Psoas muscle (tissue), 7 donors: ENCODE measurements at regions not wholly inside any gene's neighbourhood (a gene's known extent, or its start where the extent isn't known, plus 50 kb on each side); places are given as distances from the start of the nearest gene placed in this dataset.
A peak's percentile ranks its signal among the peaks of the same experiment; 100 is the strongest.

ENCODE experiments used
- ATAC-seq, 4 donors: fragments of 200-7000 bp; cut with Tn5 transposase; one replicate each; pipeline ENCODE4 v1.9.1; 2020; ENCODE audit warnings: moderate library complexity in 3 of 4, mild to moderate bottlenecking in 2 of 4
- DNase-seq, 2 donors: peaks; one replicate each; pipeline ENCODE4 v3.0.0-alpha.2; 2020
- H3K27ac ChIP-seq: fragments of 200-600 bp; one replicate; pipeline ENCODE4 v1.8.0; 2022
- H3K27me3 ChIP-seq, 3 donors: fragments of 200-600 bp in 1 of 3; one replicate each; pipeline versions ENCODE4 v1.6.1 to v1.8.0; 2013 to 2022; ENCODE audit warnings: low read length in 2 of 3, mild to moderate bottlenecking in 2 of 3, moderate library complexity in 1 of 3; ENCODE audit not compliant: insufficient read depth in 3 of 3
- H3K36me3 ChIP-seq, 2 donors: fragments of 200-600 bp in 1 of 2; one replicate each; pipeline versions ENCODE4 v1.6.1 to v1.8.0; 2013 to 2022; ENCODE audit warnings: low read depth in 1 of 2, mild to moderate bottlenecking in 1 of 2, moderate library complexity in 1 of 2; ENCODE audit not compliant: insufficient read depth in 1 of 2
- H3K4me1 ChIP-seq: fragments of 200-600 bp; one replicate; pipeline ENCODE4 v1.8.0; 2022
- H3K4me3 ChIP-seq: fragments of 200-600 bp; one replicate; pipeline ENCODE4 v1.8.0; 2022; ENCODE audit warnings: mild to moderate bottlenecking
- H3K9me3 ChIP-seq: fragments of 200-600 bp; one replicate; pipeline ENCODE4 v1.8.0; 2022
- CTCF ChIP-seq: fragments of 200-600 bp; IDR thresholded peaks from one replicate; pipeline ENCODE4 v1.8.0; 2022; ENCODE audit warnings: antibody characterized with exemption
- WGBS, 3 donors: extraction: QIAGEN DNeasy Blood & Tissue Kit; methylation state at CpG; one replicate each; pipeline versions ENCODE4 v1.1.6 to v1.1.7; 2013; 5-methylcytosine and 5-hydroxymethylcytosine counted together
- intact Hi-C, 2 donors: fragments of 100-400 bp; cut with DNase I; formaldehyde crosslinking; loops; one replicate each; pipeline versions ENCODE4 v1.11.0 to v1.14.2; 2022
- donor health status: healthy with polysubstance abuse.
- donor health status: DM: no; HTN: no; CAD: no; lungs with moderate emphysema.
- donor health status: Bipolar disorder and iron deficiency.
- donor health status: healthy.
- donor health status: DM: yes; HTN: yes; CAD: no.
- donor health status: DM: no; HTN: no; CAD: no.
- donor health status: DM: yes; HTN: yes; CAD: no.

GRCh38 chr15:70254311-70254869, 156.7 kb upstream of the TLE3 start:
- DNase-seq: peak in 1 of 2 donors; percentile 5
- Histone ChIP-seq H3K36me3 (no peaks in the 10 kb centered on the region), H3K9me3 (no peaks in the 10 kb centered on the region), H3K27ac (no peak overlapping the region), H3K27me3 (peaks cover 0 to 5% (median 0%) of the 10 kb centered on the region in 3 donors), H3K4me1 (no peaks in the 10 kb centered on the region), H3K4me3 (no peak overlapping the region)
- ATAC-seq: no peak
- TF ChIP-seq CTCF: no peak
- intact Hi-C loops: no loop called here
- WGBS, 3 donors: 84 to 85% (median 84%) methylated on average over 19 of the region's 19 CpGs

- Histone ChIP-seq H3K4me1 (no peaks in the 10 kb centered on the region), H3K9me3 (no peaks in the 10 kb centered on the region), H3K4me3 (no peak overlapping the region), H3K27me3 (peaks cover 0 to 5% (median 1%) of the 10 kb centered on the region in 3 donors), H3K36me3 (no peaks in the 10 kb centered on the region), H3K27ac (no peak overlapping the region)
- no peak for ATAC-seq
- DNase-seq: peak in 1 of 2 donors; percentile 3
- whole genome bisulfite sequencing, 3 donors: 96 to 97% (median 96%) methylated on average over 11 of the region's 11 CpGs
- no peak for TF ChIP-seq CTCF
- intact Hi-C loops: no loop called here
Measured at GRCh38 chr15:70253461-70254156, 155.9 kb upstream of the TLE3 start.

- no peak for ATAC-seq
- Histone ChIP-seq H3K9me3 (no peaks in the 10 kb centered on the region), H3K36me3 (no peaks in the 10 kb centered on the region), H3K4me1 (no peaks in the 10 kb centered on the region), H3K4me3 (no peak overlapping the region), H3K27ac (no peak overlapping the region), H3K27me3 (peaks cover 0 to 5% (median 1%) of the 10 kb centered on the region in 3 donors)
- intact Hi-C loops: no loop called here
- TF ChIP-seq CTCF: no peak
- peak in 1 of 2 donors; percentile 33 for DNase-seq
- 93 to 94% (median 93%) methylated on average over 7 of the region's 7 CpGs for WGBS, 3 donors
Measured at GRCh38 chr15:70252951-70253320, 155.2 kb upstream of the TLE3 start.

GRCh38 chr15:70252056-70252950, 154.6 kb upstream of the TLE3 start:
- DNase-seq (peak in 1 of 2 donors; percentile 29), ATAC-seq (no peak)
- Histone ChIP-seq H3K27me3 (peaks cover 0 to 5% (median 1%) of the 10 kb centered on the region in 3 donors), H3K9me3 (no peaks in the 10 kb centered on the region), H3K4me1 (no peaks in the 10 kb centered on the region), H3K4me3 (no peak overlapping the region), H3K36me3 (no peaks in the 10 kb centered on the region), H3K27ac (no peak overlapping the region)
- intact Hi-C loops: no loop called here
- TF ChIP-seq CTCF: no peak
- 93 to 95% (median 94%) methylated on average over 21 of the region's 21 CpGs for WGBS, 3 donors
